Pancreas (tissue), 10 donors: ENCODE measurements at regions not wholly inside any gene's neighbourhood (a gene's known extent, or its start where the extent isn't known, plus 50 kb on each side); places are given as distances from the start of the nearest gene placed in this dataset.

Experiments used
- ATAC-seq, 4 donors: fragments of 200-7000 bp; cut with Tn5 transposase; one replicate each; pipeline versions ENCODE4 v1.8.0 to v1.9.1; 2020; ENCODE audit warnings: mild to moderate bottlenecking in 4 of 4, moderate library complexity in 4 of 4
- DNase-seq, 6 donors: peaks; one replicate each; pipeline ENCODE4 v3.0.0-alpha.2; 2020
- FAIRE-seq: peaks from 2 replicates; lab custom pipeline; 2012; peaks lifted over from hg19 to GRCh38; lab: Jason Lieb, UNC
- H3K27ac ChIP-seq, 4 donors: fragments of 200-600 bp; sonication (generic); 1 replicate in 3 of 4; 2 replicates in 1 of 4; pipeline versions ENCODE4 v1.5.0 to v1.8.0; 2020
- H3K27me3 ChIP-seq, 4 donors: fragments of 200-600 bp; one replicate each; pipeline ENCODE4 v1.8.0; 2021
- H3K36me3 ChIP-seq, 3 donors: fragments of 200-600 bp; sonication (generic) in 1 of 3; one replicate each; pipeline versions ENCODE4 v1.5.0 to v1.8.0; 2020 to 2021
- H3K4me1 ChIP-seq, 3 donors: fragments of 200-600 bp; one replicate each; pipeline ENCODE4 v1.8.0; 2021
- H3K4me3 ChIP-seq, 4 donors: fragments of 200-600 bp; sonication (generic) in 2 of 4; one replicate each; pipeline versions ENCODE4 v1.5.0 to v1.8.0; 2020 to 2021
- H3K9me3 ChIP-seq, 4 donors: fragments of 200-600 bp; one replicate each; pipeline ENCODE4 v1.8.0; 2021
- WGBS, 2 donors: extraction: QIAGEN DNeasy Blood & Tissue Kit; methylation state at CpG; one replicate each; pipeline ENCODE4 v1.1.7; 2013; 5-methylcytosine and 5-hydroxymethylcytosine counted together
- intact Hi-C, 3 donors: fragments of 100-400 bp; cut with DNase I; formaldehyde crosslinking; loops; one replicate each; pipeline versions ENCODE4 v1.11.1 to v1.14.2; 2022
- TF ChIP-seq, protein P1 (sequence below), 4 donors: fragments of 200-600 bp; sonication (generic) in 3 of 4; IDR thresholded peaks; one replicate each; pipeline versions ENCODE4 v1.5.0 to v1.8.0; 2021; ENCODE audit warnings: antibody characterized with exemption in 4 of 4
- donor health status: healthy with polysubstance abuse.
- donor health status: DM: no; HTN: no; CAD: no; lungs with moderate emphysema.
- donor health status: DM: no; HTN: no; CAD: no.
- donor health status: control.
- donor health status: control.
- donor health status: Bipolar disorder and iron deficiency.
- donor health status: DM: yes; HTN: yes; CAD: no.
- donor health status: DM: no; HTN: no; CAD: no.
- donor health status: DM: no; HTN: no; CAD: no.
- donor health status: DM: yes; HTN: yes; CAD: no.

DNA sequence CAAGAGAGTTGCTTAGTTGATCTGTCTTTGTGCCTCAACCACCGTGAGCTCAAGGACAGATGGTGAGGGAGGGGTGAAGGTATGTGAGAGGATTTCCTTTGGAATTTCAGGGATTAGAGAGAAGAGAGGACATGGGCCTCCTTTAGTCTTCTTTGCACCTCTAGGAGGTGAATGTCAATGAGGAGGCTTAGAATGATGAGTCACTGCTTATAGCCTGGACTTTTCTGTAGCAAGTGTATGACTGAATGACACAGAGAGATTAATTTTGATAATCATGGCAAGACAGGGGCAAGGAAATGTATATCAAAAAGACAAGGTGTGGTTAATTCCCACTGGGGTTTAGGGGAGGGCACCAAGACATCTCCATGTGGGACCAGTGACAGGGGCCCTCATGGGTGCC is 947.3 kb upstream of the TENM4 start:
- ATAC-seq = no peak
- no peak for DNase-seq
- H3K4me3 ChIP-seq = no peak overlapping the region
- H3K36me3 ChIP-seq = no peaks in the 10 kb centered on the region
- H3K4me1 ChIP-seq = no peaks in the 10 kb centered on the region
- H3K27me3 ChIP-seq = no peaks in the 10 kb centered on the region
- TF ChIP-seq, protein P1, sequence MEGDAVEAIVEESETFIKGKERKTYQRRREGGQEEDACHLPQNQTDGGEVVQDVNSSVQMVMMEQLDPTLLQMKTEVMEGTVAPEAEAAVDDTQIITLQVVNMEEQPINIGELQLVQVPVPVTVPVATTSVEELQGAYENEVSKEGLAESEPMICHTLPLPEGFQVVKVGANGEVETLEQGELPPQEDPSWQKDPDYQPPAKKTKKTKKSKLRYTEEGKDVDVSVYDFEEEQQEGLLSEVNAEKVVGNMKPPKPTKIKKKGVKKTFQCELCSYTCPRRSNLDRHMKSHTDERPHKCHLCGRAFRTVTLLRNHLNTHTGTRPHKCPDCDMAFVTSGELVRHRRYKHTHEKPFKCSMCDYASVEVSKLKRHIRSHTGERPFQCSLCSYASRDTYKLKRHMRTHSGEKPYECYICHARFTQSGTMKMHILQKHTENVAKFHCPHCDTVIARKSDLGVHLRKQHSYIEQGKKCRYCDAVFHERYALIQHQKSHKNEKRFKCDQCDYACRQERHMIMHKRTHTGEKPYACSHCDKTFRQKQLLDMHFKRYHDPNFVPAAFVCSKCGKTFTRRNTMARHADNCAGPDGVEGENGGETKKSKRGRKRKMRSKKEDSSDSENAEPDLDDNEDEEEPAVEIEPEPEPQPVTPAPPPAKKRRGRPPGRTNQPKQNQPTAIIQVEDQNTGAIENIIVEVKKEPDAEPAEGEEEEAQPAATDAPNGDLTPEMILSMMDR (IDR thresholded peaks at IDR 0.05) = no peak
- WGBS, 2 donors = 44 to 67% methylated on average over 1 of the region's 1 CpG
- FAIRE-seq = no peak
- H3K9me3 ChIP-seq = no peaks in the 10 kb centered on the region
- intact Hi-C loops = no loop called here
- no peak overlapping the region for H3K27ac ChIP-seq

DNA sequence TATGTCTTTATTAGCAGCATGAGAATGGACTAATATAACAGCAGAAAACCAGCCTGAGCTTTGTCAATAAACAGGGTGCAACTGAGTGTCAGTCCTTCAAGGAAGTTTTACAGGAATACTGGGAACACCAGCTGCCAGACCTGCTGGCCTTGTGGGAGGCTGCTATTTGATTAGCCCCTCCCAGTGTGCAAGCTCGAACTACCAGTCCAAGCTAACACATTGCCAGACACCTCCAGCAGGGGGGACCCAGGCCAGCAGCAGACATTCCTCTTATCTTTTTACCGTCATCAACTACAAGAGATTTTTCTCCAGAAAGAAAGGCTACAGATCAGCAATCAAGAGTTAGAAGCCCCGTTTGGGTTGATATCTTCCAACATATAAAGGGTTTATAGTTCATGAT is 942.8 kb upstream of the TENM4 start:
- Histone ChIP-seq H3K4me3 (no peak overlapping the region), H3K27me3 (no peaks in the 10 kb centered on the region), H3K4me1 (no peaks in the 10 kb centered on the region), H3K27ac (no peak overlapping the region), H3K36me3 (no peaks in the 10 kb centered on the region), H3K9me3 (no peaks in the 10 kb centered on the region)
- intact Hi-C loops = no loop called here
- 23 to 34% methylated on average over 3 of the region's 3 CpGs for WGBS, 2 donors
- ATAC-seq = no peak
- DNase-seq = no peak
- TF ChIP-seq, protein P1 (IDR thresholded peaks at IDR 0.05) = no peak
- no peak for FAIRE-seq

DNA sequence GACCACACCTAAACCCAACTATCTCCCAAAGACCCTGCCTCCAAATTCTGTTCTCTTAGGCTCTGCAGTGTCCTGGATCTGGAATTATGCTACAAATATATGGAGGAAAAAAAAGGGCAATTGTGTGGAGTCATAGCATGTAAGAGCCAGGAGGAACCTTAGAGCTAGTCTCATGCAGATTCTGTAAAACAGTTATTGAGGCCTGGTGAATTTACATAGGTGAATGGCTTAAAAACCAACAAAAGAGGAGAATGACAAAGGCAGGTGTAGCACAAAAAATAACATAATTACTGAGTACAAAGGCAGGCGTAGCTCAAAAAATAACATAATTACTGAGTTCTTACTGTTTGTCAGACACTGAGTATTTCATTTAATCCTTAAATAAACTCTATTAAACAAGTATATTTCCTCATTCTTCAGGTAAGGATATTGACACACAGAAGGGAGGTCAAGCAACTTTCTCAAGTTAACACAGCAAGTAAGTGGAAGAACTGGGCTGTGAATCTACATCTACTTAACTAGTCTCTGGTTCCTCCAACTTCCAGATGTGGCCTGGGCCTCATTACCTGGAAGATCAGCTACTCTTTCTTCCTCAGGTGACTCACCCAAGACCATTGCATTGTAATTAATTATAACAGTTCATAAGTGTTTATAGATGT is 938.9 kb upstream of the TENM4 start:
- DNase-seq = no peak
- no peak for ATAC-seq

DNA sequence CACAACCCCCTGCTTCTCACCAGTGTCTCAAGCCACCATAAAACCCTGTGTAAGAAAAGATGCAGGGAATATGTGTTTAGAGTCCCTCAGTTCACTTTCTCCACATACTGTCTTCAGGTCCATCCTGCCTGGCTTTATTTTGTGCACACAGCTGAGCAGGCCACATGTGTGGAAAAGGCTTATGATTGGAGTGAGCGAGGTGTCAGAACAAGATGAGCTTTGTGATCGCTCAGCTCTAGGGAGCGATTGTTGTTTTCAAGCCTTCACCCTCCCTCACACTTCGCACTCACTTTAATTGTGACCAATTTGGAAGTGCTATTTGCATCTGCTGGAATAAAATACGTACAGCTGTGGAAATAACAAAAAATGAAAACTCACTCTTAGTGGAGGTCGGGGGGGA is 931.1 kb upstream of the TENM4 start:
- intact Hi-C loops = no loop called here
- H3K27me3 ChIP-seq = no peaks in the 10 kb centered on the region
- no peak for DNase-seq
- FAIRE-seq = no peak
- H3K27ac ChIP-seq = no peak overlapping the region
- no peaks in the 10 kb centered on the region for H3K36me3 ChIP-seq
- H3K9me3 ChIP-seq = no peaks in the 10 kb centered on the region
- TF ChIP-seq, protein P1 (IDR thresholded peaks at IDR 0.05) = no peak
- WGBS, 2 donors = 73 to 83% methylated on average over 6 of the region's 6 CpGs
- H3K4me1 ChIP-seq = no peaks in the 10 kb centered on the region
- no peak overlapping the region for H3K4me3 ChIP-seq
- no peak for ATAC-seq

More for the DNA sequence above, 938.9 kb upstream of the TENM4 start:
- H3K4me1 ChIP-seq = no peaks in the 10 kb centered on the region
- 65 to 92% methylated on average over 1 of the region's 1 CpG for WGBS, 2 donors
- no peaks in the 10 kb centered on the region for H3K9me3 ChIP-seq
- no peak overlapping the region for H3K4me3 ChIP-seq
- no peak for FAIRE-seq
- TF ChIP-seq, protein P1 (IDR thresholded peaks at IDR 0.05) = no peak
- no peaks in the 10 kb centered on the region for H3K27me3 ChIP-seq
- no peak overlapping the region for H3K27ac ChIP-seq
- H3K36me3 ChIP-seq = no peaks in the 10 kb centered on the region
- intact Hi-C loops = no loop called here

DNA sequence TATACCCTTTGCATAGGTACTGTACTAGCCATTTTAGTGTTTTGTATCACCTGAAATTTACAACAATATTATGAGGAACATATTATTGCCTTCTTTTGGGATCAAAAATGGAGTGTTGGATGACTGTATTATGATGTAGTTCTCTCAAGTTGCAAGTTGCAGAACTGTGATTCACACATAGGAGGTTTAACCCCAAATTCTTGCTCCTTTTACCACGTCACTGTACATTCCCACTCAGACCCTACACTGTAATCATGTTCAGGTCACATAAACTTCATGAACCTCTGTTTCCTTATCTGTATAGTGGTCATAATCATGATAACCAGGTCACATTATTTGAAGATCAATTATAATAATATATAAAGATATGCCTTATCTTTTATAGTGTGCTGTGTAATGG is 925.1 kb upstream of the TENM4 start:
- 75 to 85% methylated on average over 1 of the region's 1 CpG for WGBS, 2 donors
- no peak for ATAC-seq
- TF ChIP-seq, protein P1 (IDR thresholded peaks at IDR 0.05) = no peak
- no peaks in the 10 kb centered on the region for H3K36me3 ChIP-seq
- DNase-seq = no peak
- no peaks in the 10 kb centered on the region for H3K4me1 ChIP-seq
- intact Hi-C loops = no loop called here
- H3K4me3 ChIP-seq = no peak overlapping the region
- H3K27ac ChIP-seq = no peak overlapping the region
- H3K27me3 ChIP-seq = no peaks in the 10 kb centered on the region
- H3K9me3 ChIP-seq = no peaks in the 10 kb centered on the region
- FAIRE-seq = no peak
